AG10803 (cell line): ENCODE measurements at regions not wholly inside any gene's neighbourhood (a gene's known extent, or its start where the extent isn't known, plus 50 kb on each side); places are given as distances from the start of the nearest gene placed in this dataset.
A peak's percentile ranks its signal among the peaks of the same experiment; 100 is the strongest.

ENCODE experiments used
- DNase-seq: peaks from one replicate; pipeline ENCODE4 v3.0.0; 2010; ENCODE audit warnings: low read depth
- H3K4me3 ChIP-seq: 2 replicates; pipeline ENCODE4 v1.5.1; 2011; ENCODE audit warnings: mild to moderate bottlenecking, low read length, control low read depth
- TF ChIP-seq, protein P1 (sequence below): conservative IDR thresholded peaks from 2 replicates; pipeline ENCODE4 v1.5.1; 2011; ENCODE audit warnings: mild to moderate bottlenecking, low read length, control low read depth, inconsistent platforms

- no peak overlapping the region for H3K4me3 ChIP-seq
- TF ChIP-seq, protein P1, sequence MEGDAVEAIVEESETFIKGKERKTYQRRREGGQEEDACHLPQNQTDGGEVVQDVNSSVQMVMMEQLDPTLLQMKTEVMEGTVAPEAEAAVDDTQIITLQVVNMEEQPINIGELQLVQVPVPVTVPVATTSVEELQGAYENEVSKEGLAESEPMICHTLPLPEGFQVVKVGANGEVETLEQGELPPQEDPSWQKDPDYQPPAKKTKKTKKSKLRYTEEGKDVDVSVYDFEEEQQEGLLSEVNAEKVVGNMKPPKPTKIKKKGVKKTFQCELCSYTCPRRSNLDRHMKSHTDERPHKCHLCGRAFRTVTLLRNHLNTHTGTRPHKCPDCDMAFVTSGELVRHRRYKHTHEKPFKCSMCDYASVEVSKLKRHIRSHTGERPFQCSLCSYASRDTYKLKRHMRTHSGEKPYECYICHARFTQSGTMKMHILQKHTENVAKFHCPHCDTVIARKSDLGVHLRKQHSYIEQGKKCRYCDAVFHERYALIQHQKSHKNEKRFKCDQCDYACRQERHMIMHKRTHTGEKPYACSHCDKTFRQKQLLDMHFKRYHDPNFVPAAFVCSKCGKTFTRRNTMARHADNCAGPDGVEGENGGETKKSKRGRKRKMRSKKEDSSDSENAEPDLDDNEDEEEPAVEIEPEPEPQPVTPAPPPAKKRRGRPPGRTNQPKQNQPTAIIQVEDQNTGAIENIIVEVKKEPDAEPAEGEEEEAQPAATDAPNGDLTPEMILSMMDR, result no peak
These were observed 242.5 kb upstream of the ATP2B1 start for GRCh38 chr12:89951050-89951693.

DNA sequence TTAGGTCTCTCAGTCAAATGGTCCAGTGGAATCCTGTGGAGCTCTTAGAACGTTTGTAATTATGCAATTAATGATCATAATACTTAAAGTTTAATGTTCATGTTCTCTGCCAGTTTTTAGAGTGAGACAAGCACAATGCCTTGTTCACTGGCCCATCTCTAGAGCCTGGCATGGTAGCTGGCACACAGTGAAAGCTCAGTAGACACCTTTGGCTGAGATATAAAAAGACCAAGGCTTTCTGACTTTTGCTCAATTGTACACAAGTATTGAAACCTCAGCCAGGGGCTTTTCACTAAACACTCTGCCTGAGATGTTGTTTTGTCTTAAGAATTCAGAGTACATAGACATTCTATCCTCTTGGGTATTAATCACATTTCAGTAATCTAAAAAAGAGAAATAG lies 241.8 kb upstream of the ATP2B1 start:
- TF ChIP-seq, protein P1, result no peak
- no peak for DNase-seq

More at GRCh38 chr12:89951050-89951693, 242.5 kb upstream of the ATP2B1 start:
- peak; percentile 32 for DNase-seq

GRCh38 chr12:89949457-89950195 lies 241.0 kb upstream of the ATP2B1 start:
- H3K4me3 ChIP-seq, result no peak overlapping the region
- DNase-seq, result peak; percentile 81
- TF ChIP-seq, protein P1, result 0 out of 2 replicates have a peak, but pooled peaks have one; percentile 8

More for the DNA sequence above, 241.8 kb upstream of the ATP2B1 start:
- H3K4me3 ChIP-seq, result no peak overlapping the region

- H3K4me3 ChIP-seq, result no peak overlapping the region
- TF ChIP-seq, protein P1, result no peak
- DNase-seq, result no peak
These were observed 239.9 kb upstream of the ATP2B1 start for GRCh38 chr12:89948271-89949175.

- TF ChIP-seq, protein P1, result no peak
- H3K4me3 ChIP-seq, result peak overlapping the region; percentile 49
- DNase-seq, result peak; percentile 88
These were observed 239.0 kb upstream of the ATP2B1 start for GRCh38 chr12:89947437-89948270.

GRCh38 chr12:89946518-89947135 lies 238.0 kb upstream of the ATP2B1 start:
- no peak for DNase-seq
- TF ChIP-seq, protein P1, result no peak
- H3K4me3 ChIP-seq, result no peak overlapping the region
